ENCODE measurements at regions not wholly inside any gene's neighbourhood (a gene's known extent, or its start where the extent isn't known, plus 50 kb on each side); places are given as distances from the start of the nearest gene placed in this dataset.

GRCh38 chr2:58875436-58875835 lies 634.3 kb upstream of the FANCL start:
- H3K27ac ChIP-seq = no peak overlapping the region
- no peak for TF ChIP-seq CTCF (IDR thresholded peaks at IDR 0.05)
- TF ChIP-seq POLR2A (IDR thresholded peaks at IDR 0.05) = no peak
- no peaks in the 10 kb centered on the region for H3K4me1 ChIP-seq
- no peaks in the 10 kb centered on the region for H3K27me3 ChIP-seq
- 48 to 58% methylated on average over 4 of the region's 4 CpGs for WGBS, 2 donors
- no peaks in the 10 kb centered on the region for H3K9me3 ChIP-seq
- intact Hi-C loops (cut with DNase I) = no loop called here
- no peak overlapping the region for H3K4me3 ChIP-seq
- DNase-seq (no peak), ATAC-seq (no peak)
- no peaks in the 10 kb centered on the region for H3K36me3 ChIP-seq (replicated peaks in 1 of 2; ENCODE audit: insufficient read depth in 1 of 2, low read depth in 2 of 2)

GRCh38 chr2:58871469-58872142 lies 630.5 kb upstream of the FANCL start:
- intact Hi-C loops (cut with DNase I) = no loop called here

GRCh38 chr2:58870704-58871103 lies 629.6 kb upstream of the FANCL start:
- no peak for ATAC-seq
- 28 to 32% methylated on average over 2 of the region's 2 CpGs for WGBS, 2 donors
- intact Hi-C loops (cut with DNase I) = no loop called here

More at GRCh38 chr2:58871469-58872142, 630.5 kb upstream of the FANCL start:
- H3K27ac ChIP-seq = no peak overlapping the region
- WGBS, 2 donors = 73 to 87% methylated on average over 4 of the region's 4 CpGs
- no peaks in the 10 kb centered on the region for H3K36me3 ChIP-seq (replicated peaks in 1 of 2; ENCODE audit: insufficient read depth in 1 of 2, low read depth in 2 of 2)
- no peak for TF ChIP-seq POLR2A (IDR thresholded peaks at IDR 0.05)
- no peak for TF ChIP-seq CTCF (IDR thresholded peaks at IDR 0.05)
- no peaks in the 10 kb centered on the region for H3K4me1 ChIP-seq
- ATAC-seq = no peak
- H3K27me3 ChIP-seq = no peaks in the 10 kb centered on the region
- H3K4me3 ChIP-seq = no peak overlapping the region
- DNase-seq = no peak
- no peaks in the 10 kb centered on the region for H3K9me3 ChIP-seq

GRCh38 chr2:58866946-58867345 lies 625.8 kb upstream of the FANCL start:
- TF ChIP-seq CTCF (IDR thresholded peaks at IDR 0.05) (no peak), POLR2A (IDR thresholded peaks at IDR 0.05) (no peak)
- Histone ChIP-seq H3K27me3 (no peaks in the 10 kb centered on the region), H3K36me3 (replicated peaks in 1 of 2; ENCODE audit: insufficient read depth in 1 of 2, low read depth in 2 of 2) (no peaks in the 10 kb centered on the region), H3K4me3 (no peak overlapping the region), H3K9me3 (no peaks in the 10 kb centered on the region), H3K27ac (no peak overlapping the region), H3K4me1 (no peaks in the 10 kb centered on the region)
- DNase-seq (no peak), ATAC-seq (no peak)
- WGBS, 2 donors = 73 to 85% methylated on average over 1 of the region's 1 CpG
- intact Hi-C loops (cut with DNase I) = no loop called here

More at GRCh38 chr2:58870704-58871103, 629.6 kb upstream of the FANCL start:
- H3K36me3 ChIP-seq (replicated peaks in 1 of 2; ENCODE audit: insufficient read depth in 1 of 2, low read depth in 2 of 2) = no peaks in the 10 kb centered on the region
- H3K27ac ChIP-seq = no peak overlapping the region
- no peaks in the 10 kb centered on the region for H3K9me3 ChIP-seq
- TF ChIP-seq POLR2A (IDR thresholded peaks at IDR 0.05) (no peak), CTCF (IDR thresholded peaks at IDR 0.05) (no peak)
- no peaks in the 10 kb centered on the region for H3K27me3 ChIP-seq
- no peak overlapping the region for H3K4me3 ChIP-seq
- H3K4me1 ChIP-seq = no peaks in the 10 kb centered on the region
- DNase-seq = no peak

GRCh38 chr2:58866527-58866926 lies 625.4 kb upstream of the FANCL start:
- Histone ChIP-seq H3K27me3 (no peaks in the 10 kb centered on the region), H3K36me3 (replicated peaks in 1 of 2; ENCODE audit: insufficient read depth in 1 of 2, low read depth in 2 of 2) (no peaks in the 10 kb centered on the region), H3K9me3 (no peaks in the 10 kb centered on the region), H3K27ac (no peak overlapping the region), H3K4me3 (no peak overlapping the region), H3K4me1 (no peaks in the 10 kb centered on the region)
- TF ChIP-seq POLR2A (IDR thresholded peaks at IDR 0.05) (no peak), CTCF (IDR thresholded peaks at IDR 0.05) (no peak)
- 34 to 37% methylated on average over 1 of the region's 1 CpG for WGBS, 2 donors
- ATAC-seq (no peak), DNase-seq (no peak)
- intact Hi-C loops (cut with DNase I) = no loop called here
